B cell (primary cell): ENCODE measurements at regions not wholly inside any gene's neighbourhood (a gene's known extent, or its start where the extent isn't known, plus 50 kb on each side); places are given as distances from the start of the nearest gene placed in this dataset.

Experiments used
- ATAC-seq: fragments of 200-7000 bp; cut with Tn5 transposase; one replicate; pipeline ENCODE4 v1.10.0; 2021; ENCODE audit warnings: low read depth, mild to moderate bottlenecking, moderate number of reproducible peaks, moderate library complexity
- CTCF ChIA-PET: fragments of 350-600 bp; sonication (Branson Sonifier 250); formaldehyde crosslinking; loops from one replicate; lab custom pipeline; 2021; ENCODE audit warnings: antibody characterized with exemption, inconsistent platforms; lab: Charles Lee
- POLR2A ChIA-PET: fragments of 350-600 bp; sonication (Branson Sonifier 250); formaldehyde crosslinking; loops from one replicate; lab custom pipeline; 2021; ENCODE audit warnings: antibody characterized with exemption; lab: Charles Lee
- DNase-seq: peaks from one replicate; pipeline ENCODE4 v3.0.0; 2013
- H2AFZ ChIP-seq: 2 replicates; pipeline ENCODE4 v1.6.1; 2012; ENCODE audit warnings: mild to moderate bottlenecking, low read depth, low read length; ENCODE audit not compliant: insufficient read depth, poor library complexity, severe bottlenecking
- H3K27ac ChIP-seq, 2 donors: 1 replicate in 1 of 2; 2 replicates in 1 of 2; pipeline ENCODE4 v1.5.1; 2012 to 2013; ENCODE audit warnings: low read length in 2 of 2, mild to moderate bottlenecking in 2 of 2, moderate library complexity in 1 of 2
- H3K27me3 ChIP-seq, 4 experiments: fragments of 200-600 bp in 1 of 4; sonication (generic) in 1 of 4; replicated peaks in 1 of 4; 1 replicate in 2 of 4; 2 replicates in 2 of 4; pipeline versions ENCODE4 v1.6.1 to v1.7.0; 2013 to 2016; ENCODE audit warnings: low read length in 3 of 4, mild to moderate bottlenecking in 2 of 4, mixed read lengths in 1 of 4, moderate library complexity in 1 of 4; ENCODE audit not compliant: insufficient read depth in 4 of 4, control insufficient read depth in 3 of 4; ENCODE audit errors: control extremely low read depth in 1 of 4
- H3K36me3 ChIP-seq, 2 experiments: replicated peaks in 1 of 2; 1 replicate in 1 of 2; 2 replicates in 1 of 2; pipeline versions ENCODE4 v1.6.1 to v1.7.1; 2013; ENCODE audit warnings: low read length in 1 of 2; ENCODE audit not compliant: insufficient read depth in 2 of 2, control insufficient read depth in 1 of 2; ENCODE audit errors: control extremely low read depth in 1 of 2, extremely low read depth in 1 of 2
- H3K4me1 ChIP-seq, 2 donors: fragments of 200-600 bp in 1 of 2; sonication (generic) in 1 of 2; 1 replicate in 1 of 2; 2 replicates in 1 of 2; pipeline versions ENCODE4 v1.5.1 to v1.6.1; 2013 to 2017; ENCODE audit warnings: low read length in 2 of 2; ENCODE audit not compliant: control insufficient read depth in 2 of 2, insufficient read depth in 2 of 2
- H3K4me2 ChIP-seq: replicated peaks from 2 replicates; pipeline ENCODE3; 2012; ENCODE audit warnings: mild to moderate bottlenecking, low read depth, low read length; ENCODE audit not compliant: poor library complexity, severe bottlenecking
- H3K4me3 ChIP-seq, 5 experiments: fragments of 200-600 bp in 1 of 5; sonication (generic) in 1 of 5; 1 replicate in 3 of 5; 2 replicates in 2 of 5; pipeline versions ENCODE4 v1.5.1 to v1.7.0; 2011 to 2016; ENCODE audit warnings: low read length in 4 of 5, mild to moderate bottlenecking in 4 of 5, low read depth in 2 of 5, control low read depth in 1 of 5, moderate library complexity in 1 of 5; ENCODE audit not compliant: insufficient read depth in 1 of 5; ENCODE audit errors: control extremely low read depth in 1 of 5, extremely low read depth in 1 of 5
- H3K79me2 ChIP-seq: fragments of 200-600 bp; sonication (generic); one replicate; pipeline ENCODE4 v1.6.0; 2016; ENCODE audit warnings: low read length; ENCODE audit not compliant: control insufficient read depth, insufficient read depth
- H3K9ac ChIP-seq: fragments of 200-600 bp; sonication (generic); 2 replicates; pipeline ENCODE4 v1.6.1; 2017; ENCODE audit warnings: mild to moderate bottlenecking, low read length, moderate library complexity
- H3K9me3 ChIP-seq, 3 donors: one replicate each; pipeline versions ENCODE4 v1.6.1 to v1.7.1; 2013; ENCODE audit warnings: low read length in 2 of 3; ENCODE audit not compliant: control insufficient read depth in 2 of 3, insufficient read depth in 1 of 3; ENCODE audit errors: control extremely low read depth in 1 of 3
- H4K20me1 ChIP-seq: 2 replicates; pipeline ENCODE4 v1.6.0; 2012; ENCODE audit warnings: mild to moderate bottlenecking, low read length; ENCODE audit not compliant: insufficient read depth, control insufficient read depth, poor library complexity, severe bottlenecking
- H3K27ac Mint-ChIP-seq: one replicate; pipeline ENCODE4 v1.8.0; 2021; ENCODE audit warnings: mixed read lengths
- H3K27me3 Mint-ChIP-seq: one replicate; pipeline ENCODE4 v1.8.0; 2021; ENCODE audit warnings: mixed read lengths
- H3K4me1 Mint-ChIP-seq: one replicate; pipeline ENCODE4 v1.8.0; 2021; ENCODE audit warnings: mixed read lengths
- H3K4me3 Mint-ChIP-seq: one replicate; pipeline ENCODE4 v1.8.0; 2021; ENCODE audit warnings: mixed read lengths
- H3K9me3 Mint-ChIP-seq: one replicate; pipeline ENCODE4 v1.8.0; 2022; ENCODE audit warnings: mixed read lengths; ENCODE audit not compliant: insufficient read depth
- CTCF ChIP-seq: fragments of 200-600 bp; IDR thresholded peaks from one replicate; pipeline ENCODE4 v1.8.0; 2022; ENCODE audit warnings: antibody characterized with exemption, mild to moderate bottlenecking
- EZH2 ChIP-seq: IDR thresholded peaks from 2 replicates; pipeline ENCODE4 v1.6.1; 2012; ENCODE audit warnings: borderline replicate concordance, low read depth, mild to moderate bottlenecking, moderate library complexity, low read length; ENCODE audit not compliant: insufficient read depth, poor library complexity, severe bottlenecking
- WGBS: methylation state at CpG from one replicate; pipeline ENCODE4 v1.1.5; 2013; ENCODE audit warnings: missing lambda C conversion rate; ENCODE audit not compliant: insufficient coverage; 5-methylcytosine and 5-hydroxymethylcytosine counted together
- intact Hi-C: fragments of 100-400 bp; cut with micrococcal nuclease; formaldehyde crosslinking; loops from one replicate; pipeline ENCODE4 v1.10.0; 2022

- intact Hi-C loops, result no loop called here
- no peaks in the 10 kb centered on the region for H3K4me1 Mint-ChIP-seq
- no peak for ATAC-seq
- no peak overlapping the region for H2AFZ ChIP-seq
- DNase-seq, result no peak
- WGBS, result 100% methylated on average over 1 of the region's 5 CpGs
- no peak overlapping the region for H3K4me3 ChIP-seq
- no peak overlapping the region for H3K27ac Mint-ChIP-seq
- no peaks in the 10 kb centered on the region for H3K9me3 Mint-ChIP-seq
- H3K9me3 ChIP-seq, result no peaks in the 10 kb centered on the region
- no peak overlapping the region for H3K4me3 Mint-ChIP-seq
- no peaks in the 10 kb centered on the region for H3K36me3 ChIP-seq
- TF ChIP-seq EZH2 (no peak), CTCF (no peak)
- H3K79me2 ChIP-seq, result no peaks in the 10 kb centered on the region
- no peak overlapping the region for H3K9ac ChIP-seq
- peaks cover 26% of the 10 kb centered on the region for H3K27me3 Mint-ChIP-seq
- no peak overlapping the region for H3K4me2 ChIP-seq
- no peak overlapping the region for H3K27ac ChIP-seq
- ChIA-PET CTCF (interaction anchor here (0.7 kb wide), 1 partner anchor 181 kb away, joined by 3 read pairs; no protein-coding TSS in a partner anchor), POLR2A (no interaction called here)
- no peaks in the 10 kb centered on the region for H3K4me1 ChIP-seq
- H3K27me3 ChIP-seq, result peaks cover 0 to 2% (median 0%) of the 10 kb centered on the region in 4 experiments
- H4K20me1 ChIP-seq, result no peaks in the 10 kb centered on the region
Measured at GRCh38 chr1:183734543-183735036, 70.3 kb upstream of the RGL1 start.

GRCh38 chr1:183733715-183734114 lies 71.2 kb upstream of the RGL1 start:
- no peak overlapping the region for H3K27ac ChIP-seq
- H3K4me1 ChIP-seq, result no peaks in the 10 kb centered on the region
- TF ChIP-seq EZH2 (no peak), CTCF (no peak)
- ChIA-PET CTCF (no interaction called here), POLR2A (no interaction called here)
- H3K4me2 ChIP-seq, result no peak overlapping the region
- H2AFZ ChIP-seq, result no peak overlapping the region
- ATAC-seq (no peak), DNase-seq (no peak)
- no peak overlapping the region for H3K9ac ChIP-seq
- H4K20me1 ChIP-seq, result no peaks in the 10 kb centered on the region
- peaks cover 0 to 2% (median 0%) of the 10 kb centered on the region in 4 experiments for H3K27me3 ChIP-seq
- no peaks in the 10 kb centered on the region for H3K4me1 Mint-ChIP-seq
- no CpG with 5 or more reads among the region's 2 CpGs for WGBS
- no peak overlapping the region for H3K27ac Mint-ChIP-seq
- no peaks in the 10 kb centered on the region for H3K9me3 Mint-ChIP-seq
- H3K4me3 ChIP-seq, result no peak overlapping the region
- intact Hi-C loops, result no loop called here
- H3K4me3 Mint-ChIP-seq, result no peak overlapping the region
- peaks cover 21% of the 10 kb centered on the region for H3K27me3 Mint-ChIP-seq
- no peaks in the 10 kb centered on the region for H3K79me2 ChIP-seq
- no peaks in the 10 kb centered on the region for H3K36me3 ChIP-seq
- H3K9me3 ChIP-seq, result no peaks in the 10 kb centered on the region
